WTC11 (cell line): ENCODE measurements at regions not wholly inside any gene's neighbourhood (a gene's known extent, or its start where the extent isn't known, plus 50 kb on each side); places are given as distances from the start of the nearest gene placed in this dataset.

Source experiments
- ATAC-seq: fragments of 200-7000 bp; cut with Tn5 transposase; 2 replicates; pipeline ENCODE4 v1.10.0; 2021; ENCODE audit warnings: mild to moderate bottlenecking, moderate library complexity
- CTCF ChIA-PET: fragments of 300-600 bp; sonication (Branson Sonifier 250); formaldehyde crosslinking; loops from one replicate; lab custom pipeline; 2021; ENCODE audit warnings: antibody characterized with exemption; lab: Charles Lee
- POLR2A ChIA-PET: fragments of 350-600 bp; sonication (Branson Sonifier 250); formaldehyde crosslinking; loops from one replicate; lab custom pipeline; 2021; ENCODE audit warnings: antibody characterized with exemption; lab: Charles Lee
- DNase-seq: peaks from one replicate; pipeline ENCODE4 v3.0.0; 2021; ENCODE audit warnings: low spot score
- H3K27ac Mint-ChIP-seq: 2 replicates; pipeline ENCODE4 v1.8.0; 2021; ENCODE audit warnings: mixed read lengths
- H3K27me3 Mint-ChIP-seq: 2 replicates; pipeline ENCODE4 v1.8.0; 2021; ENCODE audit warnings: low read depth, mild to moderate bottlenecking, moderate library complexity, mixed read lengths
- H3K36me3 Mint-ChIP-seq: 2 replicates; pipeline ENCODE4 v1.8.0; 2021; ENCODE audit warnings: mixed read lengths
- H3K4me1 Mint-ChIP-seq: 2 replicates; pipeline ENCODE4 v1.8.0; 2022; ENCODE audit warnings: mixed read lengths
- H3K4me3 Mint-ChIP-seq: 2 replicates; pipeline ENCODE4 v1.8.0; 2021; ENCODE audit warnings: mild to moderate bottlenecking, moderate library complexity, mixed read lengths
- H3K9me3 Mint-ChIP-seq: 2 replicates; pipeline ENCODE4 v1.8.0; 2021; ENCODE audit warnings: mixed read lengths
- ATF2 ChIP-seq: sonication (generic); formaldehyde crosslinking; IDR thresholded peaks from 2 replicates; pipeline ENCODE4 v1.8.1; 2022; ENCODE audit warnings: low read depth, missing genetic modification reagents, borderline replicate concordance
- CDX4 ChIP-seq: fragments of 250-450 bp; sonication (Bioruptor Pico); IDR thresholded peaks from 2 replicates; pipeline ENCODE4 v1.9.0; 2021; ENCODE audit warnings: moderate library complexity, mild to moderate bottlenecking, inconsistent platforms, borderline replicate concordance
- CTCF ChIP-seq: fragments of 200-600 bp; IDR thresholded peaks from 2 replicates; pipeline ENCODE4 v1.8.0; 2022; ENCODE audit warnings: antibody characterized with exemption
- FOXP4 ChIP-seq: sonication (generic); formaldehyde crosslinking; IDR thresholded peaks from 2 replicates; pipeline ENCODE4 v1.8.0; 2022; ENCODE audit warnings: mild to moderate bottlenecking, missing genetic modification reagents
- IRF1 ChIP-seq: sonication (generic); formaldehyde crosslinking; IDR thresholded peaks from 2 replicates; pipeline ENCODE4 v1.8.0; 2023; ENCODE audit warnings: missing genetic modification reagents
- JAZF1 ChIP-seq: fragments of 250-450 bp; sonication (Bioruptor Pico); IDR thresholded peaks from 2 replicates; pipeline ENCODE4 v1.9.0; 2021; ENCODE audit warnings: moderate library complexity, mild to moderate bottlenecking, inconsistent platforms
- OVOL2 ChIP-seq: fragments of 250-450 bp; sonication (Bioruptor Pico); IDR thresholded peaks from 2 replicates; pipeline ENCODE4 v1.9.0; 2021; ENCODE audit warnings: mild to moderate bottlenecking, borderline replicate concordance
- SMAD3 ChIP-seq: sonication (generic); formaldehyde crosslinking; IDR thresholded peaks from 2 replicates; pipeline ENCODE4 v1.8.0; 2022; ENCODE audit warnings: missing genetic modification reagents, mild to moderate bottlenecking, borderline replicate concordance
- SP1 ChIP-seq: sonication (generic); formaldehyde crosslinking; conservative IDR thresholded peaks from 2 replicates; pipeline ENCODE4 v1.8.1; 2022; ENCODE audit warnings: missing genetic modification reagents
- TEAD1 ChIP-seq: sonication (generic); formaldehyde crosslinking; IDR thresholded peaks from 2 replicates; pipeline ENCODE4 v1.8.0; 2022; ENCODE audit warnings: mild to moderate bottlenecking, missing genetic modification reagents
- ZBTB21 ChIP-seq: sonication (generic); formaldehyde crosslinking; IDR thresholded peaks from 2 replicates; pipeline ENCODE4 v1.8.1; 2023; ENCODE audit warnings: mild to moderate bottlenecking, missing genetic modification reagents, borderline replicate concordance
- ZNF512 ChIP-seq: sonication (generic); formaldehyde crosslinking; IDR thresholded peaks from 2 replicates; pipeline ENCODE4 v1.8.1; 2022; ENCODE audit warnings: missing genetic modification reagents, borderline replicate concordance

GRCh38 chr20:55776176-55776575, 229.1 kb downstream of the CBLN4 start:
- H3K4me1 Mint-ChIP-seq: no peaks in the 10 kb centered on the region
- ATAC-seq: no peak
- peaks cover 65% of the 10 kb centered on the region for H3K36me3 Mint-ChIP-seq
- CTCF ChIA-PET: no interaction called here
- no peak for DNase-seq
- peaks cover 2% of the 10 kb centered on the region for H3K27me3 Mint-ChIP-seq
- POLR2A ChIA-PET: no interaction called here
- TF ChIP-seq ZNF512 (CRISPR knock-in tag): no peak
- TF ChIP-seq JAZF1 (CRISPR knock-in tag): no peak
- TF ChIP-seq ATF2: no peak
- H3K4me3 Mint-ChIP-seq: no peak overlapping the region
- H3K9me3 Mint-ChIP-seq: peaks cover 79% of the 10 kb centered on the region
- no peak overlapping the region for H3K27ac Mint-ChIP-seq

- POLR2A ChIA-PET: no interaction called here
- CTCF ChIA-PET: no interaction called here
These were observed 230.7 kb downstream of the CBLN4 start for GRCh38 chr20:55774628-55775027.

GRCh38 chr20:55761797-55762196, 243.5 kb downstream of the CBLN4 start:
- DNase-seq: no peak
- Mint-ChIP-seq H3K27me3 (peaks cover 10% of the 10 kb centered on the region), H3K4me3 (no peak overlapping the region), H3K36me3 (peaks cover 85% of the 10 kb centered on the region), H3K27ac (no peak overlapping the region), H3K9me3 (peaks cover 93% of the 10 kb centered on the region), H3K4me1 (no peaks in the 10 kb centered on the region)
- TF ChIP-seq ZBTB21 (CRISPR knock-in tag) (no peak), CTCF (no peak), FOXP4 (CRISPR knock-in tag) (no peak), CDX4 (no peak), SP1 (CRISPR knock-in tag) (no peak), IRF1 (CRISPR knock-in tag) (no peak)
- ATAC-seq: no peak
- ChIA-PET CTCF (no interaction called here), POLR2A (no interaction called here)

More at GRCh38 chr20:55774628-55775027, 230.7 kb downstream of the CBLN4 start:
- H3K4me1 Mint-ChIP-seq: no peaks in the 10 kb centered on the region
- TF ChIP-seq IRF1 (CRISPR knock-in tag) (no peak), OVOL2 (no peak), TEAD1 (CRISPR knock-in tag) (no peak), SMAD3 (CRISPR knock-in tag) (no peak)
- ATAC-seq (no peak), DNase-seq (no peak)
- no peak overlapping the region for H3K4me3 Mint-ChIP-seq
- peaks cover 77% of the 10 kb centered on the region for H3K9me3 Mint-ChIP-seq
- no peak overlapping the region for H3K27ac Mint-ChIP-seq
- peaks cover 2% of the 10 kb centered on the region for H3K27me3 Mint-ChIP-seq
- H3K36me3 Mint-ChIP-seq: peaks cover 67% of the 10 kb centered on the region
